A673 (cell line): ENCODE measurements at regions not wholly inside any gene's neighbourhood (a gene's known extent, or its start where the extent isn't known, plus 50 kb on each side); places are given as distances from the start of the nearest gene placed in this dataset.

Source experiments
- BruUV-seq: library from RNA; stranded (reverse); fragments of 400-500 nt; replicated peaks from 2 replicates; lab custom pipeline; 2021; lab: Mats Ljungman, UMichigan
- CTCF ChIA-PET: fragments of 300-600 bp; sonication (Branson Sonifier 250); formaldehyde crosslinking; loops from one replicate; lab custom pipeline; 2022; ENCODE audit warnings: antibody characterized with exemption; lab: Charles Lee
- POLR2A ChIA-PET: fragments of 300-600 bp; sonication (Branson Sonifier 250); formaldehyde crosslinking; loops from one replicate; lab custom pipeline; 2022; ENCODE audit warnings: antibody characterized with exemption; ENCODE audit not compliant: low non-redundant PET; lab: Charles Lee
- DNase-seq: peaks from one replicate; pipeline ENCODE4 v3.0.0-alpha.2; 2015; ENCODE audit warnings: low spot score
- H3K27ac ChIP-seq: fragments of 200-600 bp; sonication (generic); 2 replicates; pipeline ENCODE4 v1.5.1; 2016; ENCODE audit warnings: mixed run types, low read depth, mild to moderate bottlenecking, mixed read lengths, antibody characterized with exemption, low read length; ENCODE audit not compliant: poor library complexity, severe bottlenecking
- H3K27me3 ChIP-seq: fragments of 200-600 bp; sonication (generic); replicated peaks from 2 replicates; pipeline ENCODE4 v1.6.1; 2017; ENCODE audit warnings: mixed run types, low read depth, mild to moderate bottlenecking, mixed read lengths, antibody characterized with exemption, low read length; ENCODE audit not compliant: insufficient read depth, poor library complexity
- H3K36me3 ChIP-seq: fragments of 200-600 bp; sonication (generic); 2 replicates; pipeline ENCODE4 v1.6.1; 2016; ENCODE audit warnings: mixed run types, mild to moderate bottlenecking, mixed read lengths, antibody characterized with exemption, low read length; ENCODE audit not compliant: insufficient read depth, poor library complexity, severe bottlenecking
- H3K4me1 ChIP-seq: fragments of 200-600 bp; sonication (generic); 2 replicates; pipeline ENCODE4 v1.6.1; 2017; ENCODE audit warnings: mixed run types, mild to moderate bottlenecking, mixed read lengths, antibody characterized with exemption, low read length; ENCODE audit not compliant: insufficient read depth, poor library complexity, severe bottlenecking
- H3K4me3 ChIP-seq: fragments of 200-600 bp; sonication (generic); 2 replicates; pipeline ENCODE4 v1.5.1; 2016; ENCODE audit warnings: low read depth, mixed run types, mild to moderate bottlenecking, mixed read lengths, low read length; ENCODE audit not compliant: poor library complexity, severe bottlenecking
- H3K9me3 ChIP-seq: fragments of 200-600 bp; sonication (generic); 2 replicates; pipeline ENCODE4 v1.6.1; 2016; ENCODE audit warnings: mixed run types, low read depth, mild to moderate bottlenecking, mixed read lengths, antibody characterized with exemption, low read length; ENCODE audit not compliant: poor library complexity, severe bottlenecking
- CTCF ChIP-seq: fragments of 300-800, 200-600 bp; sonication (generic); conservative IDR thresholded peaks from 2 replicates; pipeline ENCODE4 v1.5.1; 2017; ENCODE audit warnings: low read depth, mild to moderate bottlenecking, antibody characterized with exemption, low read length, moderate library complexity, mixed read lengths
- EZH2 ChIP-seq: fragments of 200-600 bp; sonication (generic); IDR thresholded peaks from 2 replicates; pipeline ENCODE4 v1.6.1; 2017; ENCODE audit warnings: borderline replicate concordance, low read depth, mild to moderate bottlenecking, mixed read lengths, antibody characterized with exemption, low read length; ENCODE audit not compliant: poor library complexity, severe bottlenecking
- intact Hi-C: fragments of 100-400 bp; cut with micrococcal nuclease; formaldehyde crosslinking; loops from one replicate; pipeline ENCODE4 v1.10.0; 2022; ENCODE audit not compliant: unreplicated experiment

- Histone ChIP-seq H3K4me1 (no peaks in the 10 kb centered on the region), H3K9me3 (no peaks in the 10 kb centered on the region), H3K27ac (no peak overlapping the region), H3K27me3 (no peaks in the 10 kb centered on the region), H3K4me3 (no peak overlapping the region), H3K36me3 (no peaks in the 10 kb centered on the region)
- DNase-seq = no peak
- TF ChIP-seq EZH2 (no peak), CTCF (no peak)
- POLR2A ChIA-PET = no interaction called here
- CTCF ChIA-PET = no interaction called here
- intact Hi-C loops = no loop called here
- no TSS peak for BruUV-seq
Observed at GRCh38 chr6:163741743-163742363, 327.3 kb downstream of the QKI start.

GRCh38 chr6:163741342-163741741 is 326.8 kb downstream of the QKI start:
- no peak for TF ChIP-seq EZH2
- no peak for TF ChIP-seq CTCF
- Histone ChIP-seq H3K4me3 (no peak overlapping the region), H3K36me3 (no peaks in the 10 kb centered on the region), H3K9me3 (no peaks in the 10 kb centered on the region), H3K4me1 (no peaks in the 10 kb centered on the region), H3K27me3 (no peaks in the 10 kb centered on the region), H3K27ac (no peak overlapping the region)
- no TSS peak for BruUV-seq
- POLR2A ChIA-PET = no interaction called here
- DNase-seq = no peak
- intact Hi-C loops = no loop called here
- CTCF ChIA-PET = no interaction called here

GRCh38 chr6:163739966-163740365 is 325.4 kb downstream of the QKI start:
- DNase-seq = no peak
- no TSS peak for BruUV-seq
- no peak for TF ChIP-seq EZH2
- TF ChIP-seq CTCF = no peak
- no peak overlapping the region for H3K27ac ChIP-seq
- H3K4me1 ChIP-seq = no peaks in the 10 kb centered on the region
- ChIA-PET POLR2A (no interaction called here), CTCF (no interaction called here)
- no peaks in the 10 kb centered on the region for H3K27me3 ChIP-seq
- no peaks in the 10 kb centered on the region for H3K36me3 ChIP-seq
- H3K4me3 ChIP-seq = no peak overlapping the region
- intact Hi-C loops = no loop called here
- H3K9me3 ChIP-seq = no peaks in the 10 kb centered on the region
